Mesendoderm (in vitro differentiated cells): ENCODE measurements at regions not wholly inside any gene's neighbourhood (a gene's known extent, or its start where the extent isn't known, plus 50 kb on each side); places are given as distances from the start of the nearest gene placed in this dataset.

Experiments used
- DNase-seq: peaks from one replicate; pipeline ENCODE4 v3.0.0; 2013
- H2AK5ac ChIP-seq: 2 replicates; pipeline ENCODE4 v1.6.1; 2013; ENCODE audit warnings: low read length, inconsistent platforms
- H2BK120ac ChIP-seq: 2 replicates; pipeline ENCODE4 v1.6.1; 2013; ENCODE audit warnings: low read depth, mild to moderate bottlenecking, low read length, moderate library complexity, mixed read lengths
- H2BK15ac ChIP-seq: replicated peaks from 2 replicates; pipeline ENCODE4 v1.6.1; 2013; ENCODE audit warnings: low read depth, mild to moderate bottlenecking, moderate library complexity
- H2BK5ac ChIP-seq: 2 replicates; pipeline ENCODE4 v1.6.1; 2013; ENCODE audit warnings: low read length, inconsistent platforms
- H3K18ac ChIP-seq: 2 replicates; pipeline ENCODE4 v1.6.1; 2013; ENCODE audit warnings: mild to moderate bottlenecking, low read length, mixed read lengths
- H3K23ac ChIP-seq: one replicate; pipeline ENCODE4 v1.6.1; 2013; ENCODE audit warnings: low read length
- H3K27ac ChIP-seq: 2 replicates; pipeline ENCODE4 v1.5.1; 2013; ENCODE audit warnings: low read depth, mild to moderate bottlenecking, inconsistent platforms, low read length, moderate library complexity
- H3K27me3 ChIP-seq: 2 replicates; pipeline ENCODE4 v1.6.1; 2013; ENCODE audit warnings: low read length, control low read depth, mild to moderate bottlenecking, inconsistent platforms; ENCODE audit not compliant: insufficient read depth, poor library complexity
- H3K36me3 ChIP-seq: 2 replicates; pipeline ENCODE4 v1.6.1; 2013; ENCODE audit warnings: low read length, inconsistent platforms; ENCODE audit not compliant: control insufficient read depth, insufficient read depth
- H3K4ac ChIP-seq: one replicate; pipeline ENCODE4 v1.6.1; 2013; ENCODE audit warnings: low read depth, mild to moderate bottlenecking, low read length, moderate library complexity
- H3K4me1 ChIP-seq: 2 replicates; pipeline ENCODE4 v1.6.1; 2013; ENCODE audit warnings: low read depth, low read length, inconsistent platforms; ENCODE audit not compliant: control insufficient read depth
- H3K4me2 ChIP-seq: 2 replicates; pipeline ENCODE4 v1.6.1; 2013; ENCODE audit warnings: low read length
- H3K4me3 ChIP-seq: 2 replicates; pipeline ENCODE4 v1.5.1; 2013; ENCODE audit warnings: mild to moderate bottlenecking, low read length
- H3K56ac ChIP-seq: one replicate; pipeline ENCODE4 v1.6.1; 2013; ENCODE audit warnings: low read length
- H3K79me1 ChIP-seq: 2 replicates; pipeline ENCODE4 v1.6.1; 2013; ENCODE audit warnings: low read length, inconsistent platforms
- H3K79me2 ChIP-seq: 2 replicates; pipeline ENCODE4 v1.6.1; 2013; ENCODE audit warnings: mild to moderate bottlenecking, low read length; ENCODE audit not compliant: control insufficient read depth, insufficient read depth
- H3K9ac ChIP-seq: 2 replicates; pipeline ENCODE4 v1.6.1; 2013; ENCODE audit warnings: low read length, inconsistent platforms
- H4K5ac ChIP-seq: one replicate; pipeline ENCODE4 v1.6.1; 2013; ENCODE audit warnings: low read length
- H4K8ac ChIP-seq: one replicate; pipeline ENCODE4 v1.6.1; 2013; ENCODE audit warnings: low read depth, mild to moderate bottlenecking, control low read depth, low read length, moderate library complexity
- WGBS: extraction: QIAGEN DNeasy Blood & Tissue Kit; methylation state at CpG from one replicate; pipeline ENCODE4 v1.1.7; 2013; ENCODE audit warnings: low lambda C conversion rate, missing lambda C conversion rate; ENCODE audit not compliant: insufficient coverage; ENCODE audit errors: extremely low coverage; 5-methylcytosine and 5-hydroxymethylcytosine counted together

DNA sequence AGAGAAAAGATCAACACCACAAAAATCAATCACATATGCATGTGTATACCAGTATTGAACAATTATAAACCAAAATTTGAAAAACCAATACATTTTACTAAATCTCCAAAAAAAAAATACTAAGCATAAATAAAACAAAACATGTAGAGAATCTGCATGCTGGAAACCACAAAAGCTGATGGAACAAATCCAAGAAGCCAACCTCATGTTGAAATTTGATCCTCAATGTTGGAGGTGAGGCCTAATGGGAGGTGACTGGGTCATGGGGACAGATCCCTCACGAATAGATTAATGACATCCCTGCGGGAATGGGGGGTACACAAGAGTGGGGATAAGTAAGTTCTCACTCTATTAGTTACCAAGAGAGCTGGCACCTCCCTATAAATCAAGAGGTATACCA, 82.5 kb downstream of the OAT start:
- Histone ChIP-seq H3K56ac (no peak overlapping the region), H2BK120ac (no peak overlapping the region), H3K4me2 (no peak overlapping the region), H3K27me3 (no peaks in the 10 kb centered on the region), H2BK15ac (no peak overlapping the region), H3K9ac (no peak overlapping the region), H3K79me1 (no peaks in the 10 kb centered on the region), H2AK5ac (no peak overlapping the region), H2BK5ac (no peak overlapping the region), H3K36me3 (no peaks in the 10 kb centered on the region), H3K23ac (no peak overlapping the region), H3K4me1 (no peaks in the 10 kb centered on the region), H3K79me2 (no peaks in the 10 kb centered on the region), H3K4me3 (no peak overlapping the region), H3K27ac (no peak overlapping the region), H4K5ac (no peak overlapping the region), H3K18ac (no peak overlapping the region), H3K4ac (no peak overlapping the region), H4K8ac (no peak overlapping the region)
- DNase-seq: no peak
- WGBS: no CpG with 5 or more reads among the region's 2 CpGs

GRCh38 chr10:124333931-124334330, 84.8 kb downstream of the OAT start:
- Histone ChIP-seq H3K9ac (no peak overlapping the region), H2AK5ac (no peak overlapping the region), H3K18ac (no peak overlapping the region), H3K36me3 (no peaks in the 10 kb centered on the region), H3K27ac (no peak overlapping the region), H3K79me1 (no peaks in the 10 kb centered on the region), H3K4ac (no peak overlapping the region), H4K8ac (no peak overlapping the region), H2BK5ac (no peak overlapping the region), H3K4me2 (no peak overlapping the region), H2BK120ac (no peak overlapping the region), H2BK15ac (no peak overlapping the region), H3K4me3 (no peak overlapping the region), H3K56ac (no peak overlapping the region), H3K79me2 (no peaks in the 10 kb centered on the region), H4K5ac (no peak overlapping the region), H3K27me3 (no peaks in the 10 kb centered on the region), H3K23ac (no peak overlapping the region), H3K4me1 (no peaks in the 10 kb centered on the region)
- no CpG with 5 or more reads among the region's 1 CpG for WGBS
- DNase-seq: no peak

GRCh38 chr10:124332426-124332825, 86.3 kb downstream of the OAT start:
- no CpG with 5 or more reads among the region's 1 CpG for WGBS
- H3K4me1 ChIP-seq: no peaks in the 10 kb centered on the region
- no peak overlapping the region for H2BK15ac ChIP-seq
- no peak overlapping the region for H2BK5ac ChIP-seq
- no peaks in the 10 kb centered on the region for H3K79me2 ChIP-seq
- no peak for DNase-seq
- no peak overlapping the region for H3K9ac ChIP-seq
- no peaks in the 10 kb centered on the region for H3K79me1 ChIP-seq
- H3K27me3 ChIP-seq: no peaks in the 10 kb centered on the region
- no peak overlapping the region for H4K5ac ChIP-seq
- no peak overlapping the region for H3K27ac ChIP-seq
- no peak overlapping the region for H2BK120ac ChIP-seq
- no peak overlapping the region for H4K8ac ChIP-seq
- H3K56ac ChIP-seq: no peak overlapping the region
- no peak overlapping the region for H3K23ac ChIP-seq
- H3K4me3 ChIP-seq: no peak overlapping the region
- no peak overlapping the region for H2AK5ac ChIP-seq
- no peak overlapping the region for H3K4me2 ChIP-seq
- H3K4ac ChIP-seq: no peak overlapping the region
- no peaks in the 10 kb centered on the region for H3K36me3 ChIP-seq
- H3K18ac ChIP-seq: no peak overlapping the region

GRCh38 chr10:124329941-124330340, 88.8 kb downstream of the OAT start:
- Histone ChIP-seq H3K27ac (no peak overlapping the region), H3K4me3 (no peak overlapping the region), H3K9ac (no peak overlapping the region), H3K27me3 (no peaks in the 10 kb centered on the region), H3K4me2 (no peak overlapping the region), H3K4ac (no peak overlapping the region), H3K18ac (no peak overlapping the region), H3K36me3 (no peaks in the 10 kb centered on the region), H2BK15ac (no peak overlapping the region), H3K23ac (no peak overlapping the region), H4K5ac (no peak overlapping the region), H3K4me1 (no peaks in the 10 kb centered on the region), H2BK120ac (no peak overlapping the region), H3K56ac (no peak overlapping the region), H3K79me2 (no peaks in the 10 kb centered on the region), H4K8ac (no peak overlapping the region), H3K79me1 (no peaks in the 10 kb centered on the region), H2AK5ac (no peak overlapping the region), H2BK5ac (no peak overlapping the region)
- DNase-seq: no peak
- WGBS: no CpG with 5 or more reads among the region's 5 CpGs

- no peak overlapping the region for H3K27ac ChIP-seq
- H3K18ac ChIP-seq: no peak overlapping the region
- H4K8ac ChIP-seq: no peak overlapping the region
- H3K4me3 ChIP-seq: no peak overlapping the region
- no peaks in the 10 kb centered on the region for H3K36me3 ChIP-seq
- H3K4ac ChIP-seq: no peak overlapping the region
- H3K4me2 ChIP-seq: no peak overlapping the region
- H2BK5ac ChIP-seq: no peak overlapping the region
- no peaks in the 10 kb centered on the region for H3K4me1 ChIP-seq
- H2BK15ac ChIP-seq: no peak overlapping the region
- no peaks in the 10 kb centered on the region for H3K27me3 ChIP-seq
- DNase-seq: no peak
- H3K56ac ChIP-seq: no peak overlapping the region
- H4K5ac ChIP-seq: no peak overlapping the region
- no peak overlapping the region for H3K9ac ChIP-seq
- no peak overlapping the region for H2BK120ac ChIP-seq
- H3K79me1 ChIP-seq: no peaks in the 10 kb centered on the region
- H3K23ac ChIP-seq: no peak overlapping the region
- H3K79me2 ChIP-seq: no peaks in the 10 kb centered on the region
- H2AK5ac ChIP-seq: no peak overlapping the region
- no CpG with 5 or more reads among the region's 1 CpG for WGBS
These were observed 89.4 kb downstream of the OAT start for GRCh38 chr10:124329362-124329761.

DNA sequence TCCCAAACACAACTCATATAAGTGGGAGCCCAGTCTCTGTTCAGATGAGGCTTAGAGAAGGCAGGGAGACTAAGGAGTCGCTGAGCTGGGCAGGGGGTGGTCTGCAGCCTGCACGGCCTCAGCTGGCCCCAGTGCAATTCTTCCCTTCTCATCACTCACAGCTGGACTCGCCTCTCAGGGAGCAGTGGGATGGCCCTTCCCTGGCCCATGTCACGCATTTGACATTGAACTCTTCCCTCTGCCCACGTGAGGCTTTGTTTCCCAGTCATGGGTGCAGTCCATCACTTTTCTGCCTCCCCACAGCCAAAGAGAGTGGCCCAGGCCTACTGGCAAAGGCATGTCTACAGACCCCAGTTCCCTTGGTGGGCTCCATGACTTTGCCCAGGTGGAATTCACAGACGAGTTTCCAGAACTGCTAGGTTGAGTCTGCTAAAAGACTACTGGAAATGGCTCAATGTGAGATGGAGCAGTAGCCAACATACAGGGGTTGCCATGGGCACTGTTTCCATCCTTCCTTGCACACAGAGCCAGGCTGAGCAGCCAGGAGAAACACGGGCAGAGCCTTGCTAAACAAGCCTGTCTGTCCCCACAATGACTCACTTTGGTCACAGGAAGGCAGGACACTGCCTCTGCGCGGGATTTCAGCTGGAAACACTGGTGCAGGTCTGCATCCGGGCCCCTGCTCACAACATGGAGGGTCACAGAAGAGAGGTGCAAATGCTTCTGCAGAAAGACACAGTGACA, 90.1 kb downstream of the OAT start:
- Histone ChIP-seq H2AK5ac (no peak overlapping the region), H3K27ac (no peak overlapping the region), H2BK5ac (no peak overlapping the region), H3K56ac (no peak overlapping the region), H3K18ac (no peak overlapping the region), H3K27me3 (no peaks in the 10 kb centered on the region), H3K79me2 (no peaks in the 10 kb centered on the region), H3K4me2 (no peak overlapping the region), H4K8ac (no peak overlapping the region), H3K9ac (no peak overlapping the region), H3K79me1 (no peaks in the 10 kb centered on the region), H3K23ac (no peak overlapping the region), H4K5ac (no peak overlapping the region), H3K36me3 (no peaks in the 10 kb centered on the region), H2BK15ac (no peak overlapping the region), H2BK120ac (no peak overlapping the region), H3K4me1 (no peaks in the 10 kb centered on the region), H3K4me3 (no peak overlapping the region), H3K4ac (no peak overlapping the region)
- DNase-seq: no peak
- no CpG with 5 or more reads among the region's 10 CpGs for WGBS
